GM21515 (cell line): ENCODE measurements at regions not wholly inside any gene's neighbourhood (a gene's known extent, or its start where the extent isn't known, plus 50 kb on each side); places are given as distances from the start of the nearest gene placed in this dataset.
"Not testable (repeated sequence)": the region's sequence is repeated elsewhere in the genome, so short reads cannot be mapped to it uniquely, and the experiment has no call there.

Experiments used
- ATAC-seq: cut with Tn5 transposase; IDR thresholded peaks from one replicate; pipeline ENCODE4 v1.9.1; 2021; ENCODE audit not compliant: unreplicated experiment

DNA sequence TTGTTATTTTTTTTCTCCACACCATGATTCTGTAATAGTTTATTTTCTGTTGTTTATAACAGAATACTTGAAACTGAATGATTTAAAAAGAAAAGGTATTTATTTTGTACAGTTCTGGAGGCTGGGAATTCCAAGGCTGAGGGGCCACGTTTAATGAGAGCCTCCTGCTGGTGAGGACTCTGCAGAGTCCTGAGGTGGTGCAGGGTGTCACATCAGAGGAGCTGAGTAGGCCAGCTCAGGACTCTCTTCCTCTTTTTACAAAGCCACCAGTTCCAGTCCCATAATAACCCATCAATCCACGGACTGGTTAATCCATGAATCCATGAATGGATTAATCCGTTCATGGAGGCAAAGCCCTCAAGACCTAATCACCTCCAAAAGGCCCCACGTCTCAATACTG is 71.6 kb downstream of the TFAP2A start:
- no peak for ATAC-seq

DNA sequence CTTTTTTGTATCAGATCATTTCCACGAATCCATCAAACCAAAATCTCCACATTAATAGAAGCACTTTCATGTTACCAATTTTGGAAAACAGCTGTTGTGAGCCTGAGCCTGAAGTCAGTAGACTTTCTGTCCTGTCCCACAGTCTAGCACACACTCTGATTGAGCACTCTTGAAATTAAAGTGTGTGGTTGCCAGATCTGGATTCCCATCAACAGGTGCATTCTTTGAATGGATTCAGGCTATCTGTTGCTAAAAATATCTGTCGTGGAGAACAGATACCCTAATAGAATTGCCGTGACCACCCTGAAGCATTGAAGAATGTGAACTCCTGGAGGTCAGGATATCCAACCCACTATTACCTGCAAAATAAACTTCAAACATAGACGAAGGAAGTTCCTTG is 73.3 kb downstream of the TFAP2A start:
- no peak for ATAC-seq

- ATAC-seq = no peak
These were observed 76.7 kb downstream of the TFAP2A start for GRCh38 chr6:10338151-10338550.

DNA sequence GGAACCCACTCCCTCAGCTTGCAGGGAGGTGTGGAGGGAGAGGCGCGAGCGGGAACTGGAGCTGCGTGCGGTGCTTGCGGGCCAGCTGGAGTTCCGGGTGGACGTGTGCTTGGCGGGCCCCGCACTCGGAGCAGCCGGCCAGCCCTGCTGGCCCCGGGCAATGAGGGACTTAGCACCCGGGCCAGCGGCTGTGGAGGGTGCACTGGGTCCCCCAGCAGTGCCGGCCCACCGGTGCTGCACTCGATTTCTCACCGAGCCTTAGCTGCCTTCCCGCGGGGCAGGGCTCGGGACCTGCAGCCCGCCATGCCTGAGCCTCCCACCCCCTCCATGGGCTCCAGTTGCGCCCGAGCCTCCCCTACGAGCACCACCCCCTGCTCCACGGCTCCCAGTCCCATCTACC is 77.5 kb downstream of the TFAP2A start:
- ATAC-seq = not testable (repeated sequence)

GRCh38 chr6:10332111-10332510 is 82.8 kb downstream of the TFAP2A start:
- ATAC-seq = no peak

DNA sequence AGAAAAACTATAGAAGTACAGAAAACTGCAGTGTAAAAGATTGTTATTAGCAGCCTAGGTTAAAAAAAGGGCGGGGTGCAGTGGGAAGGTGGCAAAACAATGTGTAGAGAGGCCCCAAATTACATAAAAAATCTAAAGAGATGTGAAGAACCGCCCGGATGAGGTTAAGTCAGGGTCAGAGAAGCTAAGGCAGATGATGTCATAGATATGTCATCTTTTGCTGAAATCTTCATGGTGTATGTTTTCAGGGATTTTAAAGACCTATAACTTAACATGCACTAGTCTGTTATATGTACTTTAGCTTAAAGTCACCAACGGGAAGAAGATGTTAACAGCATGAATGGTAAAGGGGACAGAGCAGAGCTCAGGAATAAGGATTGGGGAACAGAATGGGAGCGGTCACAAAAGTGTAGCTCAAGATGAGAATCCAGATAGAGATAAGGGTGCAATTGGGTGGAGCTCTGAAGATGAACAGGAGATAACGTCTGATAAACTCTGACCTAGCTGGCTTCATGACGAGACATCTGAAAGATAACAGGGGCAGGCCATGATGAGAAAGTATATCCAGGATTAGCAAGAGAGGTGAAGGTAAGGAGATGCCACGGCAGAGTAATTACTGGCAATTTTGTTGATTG is 83.4 kb downstream of the TFAP2A start:
- no peak for ATAC-seq

- ATAC-seq = no peak
These were observed 84.4 kb downstream of the TFAP2A start for GRCh38 chr6:10330515-10330914.

- no peak for ATAC-seq
These were observed 91.9 kb downstream of the TFAP2A start for GRCh38 chr6:10323018-10323417.

- no peak for ATAC-seq
These were observed 94.6 kb downstream of the TFAP2A start for GRCh38 chr6:10320291-10320690.

- no peak for ATAC-seq
These were observed 98.5 kb downstream of the TFAP2A start for GRCh38 chr6:10316373-10316721.

DNA sequence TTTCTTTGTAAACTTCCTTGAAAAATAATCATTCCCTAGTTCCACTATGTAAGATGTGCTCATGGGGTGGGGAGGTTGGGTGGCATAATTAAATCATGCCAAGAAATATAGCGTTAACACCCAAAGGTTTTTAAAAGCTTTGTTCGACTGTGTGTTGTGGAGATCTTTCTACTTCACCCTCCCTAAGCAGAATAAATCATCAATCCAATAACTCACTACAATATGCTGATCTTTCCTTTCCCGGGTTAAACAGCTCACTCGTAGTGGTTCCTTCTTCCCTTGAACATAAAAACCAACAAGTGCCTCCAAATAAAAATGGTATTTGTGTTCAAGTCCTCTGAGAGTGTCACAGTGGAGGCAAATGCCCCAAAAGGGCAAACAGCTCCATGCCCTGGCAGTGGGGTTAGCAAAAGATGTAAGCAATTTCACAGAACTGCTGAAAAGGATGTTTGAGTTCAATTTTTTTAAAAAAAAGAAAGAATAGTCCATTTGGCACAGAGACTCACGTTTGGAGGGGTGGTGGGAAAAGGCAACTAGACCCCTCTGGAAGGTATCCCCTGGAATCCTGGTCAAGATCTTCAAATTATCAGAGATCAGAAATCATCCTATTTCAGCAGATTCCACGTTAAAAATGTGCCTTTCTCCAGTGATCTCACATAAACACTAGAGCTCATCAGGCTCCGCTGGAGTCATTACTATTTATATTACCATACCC is 99.1 kb downstream of the TFAP2A start:
- no peak for ATAC-seq

DNA sequence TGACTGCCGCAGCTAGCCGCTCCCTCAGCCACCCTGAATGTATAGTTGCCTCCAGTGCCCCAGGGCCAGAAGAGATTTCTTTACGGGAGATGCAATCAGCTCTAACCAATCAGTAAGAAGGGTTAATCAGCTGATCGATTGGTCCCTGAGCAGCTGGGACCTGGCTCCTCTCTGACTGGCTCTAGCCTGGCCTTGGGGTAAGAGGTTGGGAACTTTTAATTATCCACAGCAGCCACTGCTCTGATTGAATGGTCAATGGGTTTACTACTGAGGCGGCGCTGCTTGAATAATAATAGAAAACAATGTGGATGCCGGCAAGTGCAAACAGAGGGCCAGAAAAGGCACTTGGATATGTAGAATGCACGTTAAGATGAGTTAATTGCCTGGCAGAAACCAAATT is 99.8 kb downstream of the TFAP2A start:
- ATAC-seq = no peak

- ATAC-seq = no peak
These were observed 100.5 kb downstream of the TFAP2A start for GRCh38 chr6:10314163-10314955.

DNA sequence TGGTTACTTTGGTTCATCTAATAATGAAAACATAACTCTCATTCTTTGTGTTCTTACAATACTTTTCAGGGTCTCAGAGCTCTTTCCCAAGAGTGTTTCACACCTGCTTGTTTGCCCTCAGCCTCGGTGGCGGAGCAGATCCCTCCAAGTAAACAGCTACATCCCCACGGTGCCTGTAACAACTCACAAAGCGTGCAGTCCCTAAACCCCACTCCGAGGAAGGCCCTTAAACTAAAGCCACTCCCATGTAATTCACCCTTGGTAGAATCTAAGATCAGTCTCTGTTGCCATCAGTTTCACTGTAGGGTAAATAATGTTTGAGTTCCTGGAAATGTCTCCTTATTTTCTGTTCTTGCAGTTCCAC is 101.1 kb downstream of the TFAP2A start:
- ATAC-seq = no peak

DNA sequence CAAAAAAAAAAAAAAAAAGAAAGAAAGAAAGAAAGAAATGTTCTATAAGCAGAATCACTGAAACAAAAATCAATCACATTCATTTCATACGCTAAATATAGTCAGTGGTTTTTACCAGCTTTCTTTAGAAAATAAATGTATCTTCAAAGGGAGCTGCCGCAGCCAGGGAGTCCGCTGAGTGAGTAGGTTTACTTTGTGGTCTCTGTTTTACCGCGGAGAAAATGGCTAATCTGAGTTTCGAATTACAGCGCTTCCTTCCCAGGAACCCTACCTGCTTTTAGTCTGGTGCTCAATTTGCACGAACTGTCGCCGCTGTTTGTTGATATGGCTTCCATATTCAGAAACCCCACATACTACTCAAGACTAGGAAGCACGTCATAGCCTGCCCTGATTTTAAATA is 102.4 kb downstream of the TFAP2A start:
- ATAC-seq = no peak

GRCh38 chr6:10311546-10312405 is 103.1 kb downstream of the TFAP2A start:
- ATAC-seq = not testable (repeated sequence)

GRCh38 chr6:10310826-10311225 is 104.0 kb downstream of the TFAP2A start:
- no peak for ATAC-seq

GRCh38 chr6:10310330-10310653 is 104.6 kb downstream of the TFAP2A start:
- no peak for ATAC-seq

DNA sequence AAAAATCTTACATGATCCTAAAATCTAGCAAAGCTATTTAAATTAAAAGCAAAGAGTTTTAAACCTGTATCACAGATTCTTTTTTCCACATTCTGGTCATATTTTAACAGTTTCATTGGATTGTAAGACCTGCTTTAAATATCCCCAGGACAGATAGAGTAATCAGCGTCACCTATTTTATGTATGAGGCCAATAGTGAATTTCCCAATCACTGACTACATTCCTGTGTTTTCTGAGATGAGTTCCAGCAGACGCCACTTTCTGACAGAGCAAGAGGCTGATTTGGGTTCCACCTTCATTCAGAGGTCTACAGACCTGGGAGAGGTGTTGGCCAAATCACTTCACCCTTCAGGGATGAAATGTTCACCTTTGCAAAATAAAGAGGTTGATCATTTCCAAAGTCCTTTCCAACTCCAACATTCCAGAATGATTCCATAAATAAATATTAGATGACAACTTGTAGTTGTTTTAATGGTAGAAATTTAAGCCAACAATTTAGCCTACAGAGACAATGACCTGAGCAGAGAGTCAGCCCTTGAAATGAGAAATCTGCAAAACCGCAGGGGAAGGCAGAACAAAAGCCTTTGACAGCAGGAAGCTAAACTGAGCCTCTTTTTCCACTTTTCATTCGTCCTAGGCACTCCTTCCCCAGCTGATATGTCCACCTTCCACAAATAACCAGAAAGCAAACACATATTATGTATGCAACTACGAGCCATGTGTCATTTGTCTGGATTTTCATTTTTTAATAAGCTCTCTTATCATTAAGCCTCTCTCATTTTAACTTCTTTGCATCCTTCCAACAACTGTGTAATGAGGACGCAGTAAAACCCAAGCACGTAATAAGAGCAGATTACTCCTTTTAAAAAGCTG is 105.2 kb downstream of the TFAP2A start:
- ATAC-seq = no peak

DNA sequence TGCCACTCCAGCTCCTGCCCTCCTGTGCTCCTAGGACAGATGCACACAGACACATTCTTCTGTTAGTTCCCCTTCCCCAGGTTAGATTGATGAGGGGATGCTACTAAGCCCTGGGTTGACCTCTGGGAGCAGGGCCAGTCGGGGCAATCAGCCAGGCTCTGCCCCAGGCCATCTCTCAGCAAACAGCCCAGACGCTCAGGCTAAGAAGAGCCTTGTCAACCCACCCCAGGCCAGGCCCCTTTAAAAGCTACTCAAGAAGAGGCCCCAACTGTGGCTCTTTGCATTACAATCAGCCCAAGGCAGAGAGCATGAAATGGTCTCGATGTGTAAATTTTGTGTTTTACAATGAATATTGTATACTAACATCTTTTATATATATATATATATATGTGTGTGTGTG is 107.4 kb downstream of the TFAP2A start:
- no peak for ATAC-seq

DNA sequence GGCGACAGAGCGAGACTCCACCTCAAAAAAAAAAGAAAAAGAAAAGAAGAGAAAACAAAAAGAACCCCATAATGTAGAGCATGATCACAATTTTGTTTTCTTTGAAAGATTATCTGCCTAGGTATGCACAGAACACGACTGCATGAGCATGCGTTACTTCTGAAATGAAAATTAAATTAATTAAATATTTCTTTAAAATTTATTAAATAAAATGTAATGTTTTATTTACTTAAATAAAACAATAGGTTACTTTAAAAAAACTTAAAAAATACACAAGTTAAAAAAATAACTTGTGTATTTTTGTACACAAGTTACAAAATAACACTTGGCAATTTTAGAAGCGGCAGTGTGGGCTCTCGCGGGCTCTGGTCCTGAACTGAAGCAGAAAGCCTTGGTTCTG is 107.8 kb downstream of the TFAP2A start:
- ATAC-seq = no peak
